EL (cell line): ENCODE measurements at regions not wholly inside any gene's neighbourhood (a gene's known extent, or its start where the extent isn't known, plus 50 kb on each side); places are given as distances from the start of the nearest gene placed in this dataset.
A peak's percentile ranks its signal among the peaks of the same experiment; 100 is the strongest.

ENCODE experiments used
- DNase-seq: peaks from one replicate; pipeline ENCODE4 v3.0.0-alpha.2; 2016

DNA sequence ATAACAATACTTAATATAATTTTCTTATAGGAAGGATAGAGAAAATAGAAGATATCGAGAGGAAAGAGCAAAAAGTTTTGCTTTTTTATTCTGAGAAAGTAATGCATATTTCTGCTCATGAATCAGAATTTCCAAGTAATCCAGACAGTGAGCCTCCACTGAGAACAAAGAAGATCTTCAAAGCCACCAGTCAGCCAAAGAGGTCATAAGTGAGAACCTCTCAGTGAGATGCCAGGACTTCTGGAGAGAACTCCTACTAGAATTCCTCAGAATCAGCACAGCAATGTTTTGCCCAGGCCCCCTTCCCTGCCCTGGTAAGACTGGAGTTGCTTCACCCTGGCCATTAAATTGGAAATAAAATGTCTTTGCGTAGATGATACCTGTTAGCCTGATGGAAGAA lies 254.4 kb upstream of the FAT4 start:
- no peak for DNase-seq

DNA sequence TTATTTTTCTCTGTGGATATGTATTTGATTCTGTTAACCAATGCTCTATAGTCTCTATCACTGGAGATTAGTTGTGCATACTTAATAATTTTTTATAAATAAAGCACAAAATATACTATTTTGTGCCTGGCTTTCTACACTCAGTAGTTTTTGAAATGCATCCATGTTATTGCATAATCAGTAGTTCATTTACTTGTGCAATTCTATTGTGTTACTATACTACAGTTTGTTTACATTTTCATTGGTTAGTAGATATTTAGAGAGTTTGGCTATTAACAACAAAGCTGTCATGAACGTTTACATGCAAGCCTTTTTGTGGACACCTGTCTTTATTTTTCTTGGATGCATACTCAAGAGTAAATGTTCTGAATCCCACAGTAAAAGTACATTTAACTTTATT lies 265.0 kb upstream of the FAT4 start:
- no peak for DNase-seq

DNA sequence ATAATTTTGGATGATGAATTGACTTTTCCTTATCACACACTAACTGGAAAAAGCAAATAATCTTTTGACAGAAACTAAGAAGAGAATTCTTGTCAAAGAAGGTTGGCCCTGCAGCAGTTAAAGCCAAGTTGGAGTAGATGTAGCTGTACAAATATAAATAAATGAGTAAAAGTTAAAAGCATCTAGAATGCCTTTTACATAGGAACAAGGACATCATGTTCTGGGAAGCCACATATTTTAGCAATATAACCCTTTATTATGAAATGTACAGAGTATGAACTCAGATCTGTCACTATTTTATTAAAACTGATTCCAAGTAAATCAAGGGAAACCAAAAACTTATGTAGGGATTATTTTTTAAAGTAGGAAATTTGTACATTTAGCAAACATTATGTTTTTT lies 269.4 kb upstream of the FAT4 start:
- no peak for DNase-seq

GRCh38 chr4:125044886-125045285 lies 269.9 kb upstream of the FAT4 start:
- DNase-seq: no peak

DNA sequence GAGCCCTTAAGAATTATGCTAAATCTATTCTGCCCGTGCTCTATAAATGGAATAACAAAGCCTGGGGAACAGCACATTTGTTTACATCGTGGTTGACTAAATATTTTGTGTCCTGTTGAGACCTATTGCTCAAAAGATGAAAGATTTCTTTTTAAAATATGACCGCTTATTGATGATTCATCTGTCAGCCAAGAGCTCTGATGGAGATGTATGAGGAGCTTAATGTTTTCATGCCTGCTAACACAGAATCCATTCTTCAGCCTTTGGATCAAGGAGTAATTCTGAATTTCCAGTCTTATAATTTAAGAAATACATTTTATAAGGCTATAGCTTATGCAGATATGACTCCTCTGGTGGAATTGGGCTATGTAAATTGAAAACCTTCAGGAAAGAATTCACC lies 271.3 kb upstream of the FAT4 start:
- DNase-seq: no peak

DNA sequence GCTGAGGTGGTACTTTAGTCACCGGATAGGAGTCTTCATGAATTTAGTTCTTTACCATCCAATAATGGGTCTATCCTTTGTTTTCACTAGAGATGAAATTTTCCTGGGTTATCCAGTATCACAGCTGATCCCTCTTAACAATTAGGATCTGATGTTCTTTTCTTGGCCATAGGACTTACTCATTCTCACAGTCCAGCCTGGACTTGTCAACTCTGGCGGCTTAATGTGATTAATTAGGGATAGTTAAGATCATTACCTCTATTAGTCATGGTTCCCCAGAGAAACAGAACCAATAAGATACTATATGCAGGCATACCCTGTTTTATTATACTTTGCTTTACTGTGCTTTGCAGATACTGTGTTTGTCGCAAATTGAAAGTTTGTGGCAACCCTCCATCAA lies 272.7 kb upstream of the FAT4 start:
- no peak for DNase-seq

DNA sequence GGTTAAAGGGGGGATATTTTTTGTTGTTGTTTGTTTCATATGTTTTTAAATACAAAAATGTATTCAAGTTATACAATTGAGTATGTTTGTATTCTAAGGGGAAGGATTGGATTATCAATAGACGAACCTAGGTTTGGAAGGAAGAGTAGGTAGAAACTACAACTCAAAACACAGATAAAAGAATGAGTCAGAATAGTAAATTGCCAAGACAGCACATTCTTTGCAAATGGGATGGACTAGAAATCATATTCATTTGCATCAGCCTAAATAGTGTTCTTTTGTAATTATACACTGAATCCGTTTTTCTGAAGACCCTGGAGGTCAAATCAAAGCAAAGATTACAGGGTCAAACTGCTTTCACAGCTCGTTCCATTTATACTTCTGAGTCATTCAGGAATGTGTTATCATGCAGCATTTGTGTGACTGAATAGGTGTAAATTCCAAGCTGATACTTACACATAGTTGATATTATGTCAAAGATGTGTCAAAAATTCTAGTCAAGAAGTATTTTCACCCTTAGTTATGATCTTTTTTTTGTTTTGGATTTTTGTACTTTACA lies 273.3 kb upstream of the FAT4 start:
- peak; percentile 8 for DNase-seq

DNA sequence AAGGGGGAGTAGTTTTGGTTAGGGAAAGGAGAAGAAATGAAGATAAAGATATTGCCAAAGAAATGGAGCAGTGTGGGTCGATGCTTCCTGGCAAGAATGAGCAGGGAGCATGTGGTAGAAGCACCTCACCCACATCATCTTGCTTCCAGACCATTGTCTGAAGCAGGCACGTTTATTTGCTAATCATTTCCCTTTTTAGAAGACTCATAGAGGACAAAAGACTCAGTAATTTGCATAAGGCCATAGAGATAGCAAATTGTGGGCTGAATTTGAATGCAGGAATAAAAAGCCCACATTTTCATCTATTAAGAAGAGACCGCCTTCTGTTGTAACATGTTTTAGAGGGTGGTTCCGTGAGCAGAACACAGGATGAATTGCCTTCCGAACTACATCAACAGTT lies 275.2 kb upstream of the FAT4 start:
- DNase-seq: no peak

- no peak for DNase-seq
These were observed 291.8 kb upstream of the FAT4 start for GRCh38 chr4:125022855-125023501.

- DNase-seq: no peak
These were observed 293.6 kb upstream of the FAT4 start for GRCh38 chr4:125021189-125021588.

DNA sequence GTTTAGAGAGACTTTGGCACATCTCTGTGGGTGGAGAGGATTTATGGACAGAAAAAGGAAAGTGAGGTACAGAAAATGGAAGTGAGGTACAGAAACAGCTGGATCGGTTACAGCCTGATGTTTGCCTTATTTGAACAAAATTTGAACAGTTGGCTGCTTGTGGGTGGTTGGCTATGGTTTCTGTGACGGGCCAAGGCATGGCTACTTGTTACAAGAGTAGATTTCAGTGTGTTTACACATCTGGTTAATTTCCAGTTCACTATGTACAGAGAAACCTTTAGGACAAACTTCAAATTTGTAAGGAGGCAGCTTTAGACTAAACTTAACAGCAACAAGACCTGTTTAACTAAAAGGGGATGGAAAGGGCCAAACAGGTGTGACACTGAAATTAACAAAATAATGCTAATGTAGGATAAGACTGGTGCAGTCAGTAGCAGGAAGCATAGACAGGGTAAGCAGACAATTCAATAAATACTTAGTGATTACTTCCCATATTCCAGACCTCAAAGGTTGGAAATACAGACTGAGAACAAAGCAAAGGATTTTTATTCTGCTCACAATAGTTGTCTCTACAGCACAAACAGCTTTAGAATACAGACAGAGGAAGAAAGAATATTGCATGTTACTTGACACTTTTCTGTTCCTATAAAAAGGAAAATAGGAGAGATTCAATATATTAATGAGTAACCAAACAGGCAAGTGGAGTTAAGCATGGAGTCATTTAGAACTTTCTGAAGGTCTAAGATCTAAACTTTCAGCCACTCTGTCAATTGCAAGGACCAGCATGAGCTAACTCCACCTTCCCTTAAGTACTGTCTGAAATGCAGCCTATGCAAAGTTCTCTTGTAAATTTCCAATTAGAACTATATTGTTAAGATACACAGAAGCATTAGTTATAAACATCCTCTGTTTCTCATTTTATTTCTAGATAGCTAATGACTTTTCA lies 294.4 kb upstream of the FAT4 start:
- DNase-seq: no peak

DNA sequence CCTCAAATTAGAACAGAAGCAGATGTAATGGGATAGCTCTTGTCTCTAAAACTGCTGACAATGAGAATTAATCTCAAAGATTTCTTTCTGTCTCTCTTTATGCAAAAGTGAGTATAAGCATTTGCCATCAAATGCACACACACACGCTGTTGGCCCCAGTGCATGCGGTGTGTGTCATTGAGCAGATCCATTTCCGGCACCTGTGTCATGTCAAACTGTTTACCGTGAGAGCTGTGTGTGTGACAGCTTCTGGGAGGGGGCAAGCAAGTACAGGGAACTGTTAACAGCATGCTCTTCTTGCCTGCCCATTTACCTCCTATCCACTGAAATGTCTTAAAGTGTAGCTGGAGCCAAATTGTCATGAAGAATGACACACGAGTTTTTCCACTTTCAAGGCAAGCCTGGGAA lies 297.9 kb upstream of the FAT4 start:
- no peak for DNase-seq

DNA sequence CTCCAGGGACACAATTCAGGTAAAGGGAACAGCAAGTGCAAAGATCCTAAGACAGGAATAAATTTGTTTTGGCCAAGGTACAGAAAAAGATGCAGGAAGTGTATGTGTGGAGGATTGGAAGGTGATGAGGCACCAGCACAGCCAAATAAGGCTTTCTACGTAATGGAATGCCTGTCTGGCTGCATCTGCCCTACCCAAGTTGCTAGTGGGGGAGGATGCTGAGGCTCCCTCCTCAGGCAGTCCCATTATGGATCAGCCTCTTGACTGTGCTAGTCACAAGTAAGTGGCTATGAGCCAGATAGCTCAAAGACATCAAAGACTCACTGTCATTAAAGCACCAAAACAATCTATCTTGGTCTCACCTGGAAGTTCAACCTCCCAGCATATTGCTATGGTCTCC lies 300.9 kb upstream of the FAT4 start:
- DNase-seq: peak; percentile 9

DNA sequence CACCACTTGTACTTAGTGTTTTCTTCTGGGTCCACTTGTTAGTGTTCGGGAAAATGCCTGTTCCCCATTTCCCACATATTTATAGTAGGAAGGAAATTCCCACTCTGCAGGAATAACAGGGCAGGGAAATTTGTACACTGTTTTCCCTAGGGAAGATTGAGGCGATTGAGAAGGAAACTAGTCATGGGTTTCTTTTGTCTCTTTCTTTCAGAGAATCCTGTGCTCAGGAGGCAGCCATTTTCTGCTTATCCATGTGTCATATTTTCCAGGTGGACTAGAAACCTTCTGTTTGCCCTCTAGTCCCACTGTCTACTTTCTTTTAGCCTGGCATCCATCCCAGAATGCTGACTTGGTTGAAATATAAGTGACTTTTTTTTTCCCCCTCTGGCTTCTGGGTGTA lies 299.1 kb upstream of the ANKRD50 start:
- no peak for DNase-seq

GRCh38 chr4:125010796-125011503 lies 298.4 kb upstream of the ANKRD50 start:
- no peak for DNase-seq

GRCh38 chr4:125008676-125009075 lies 296.1 kb upstream of the ANKRD50 start:
- DNase-seq: no peak

DNA sequence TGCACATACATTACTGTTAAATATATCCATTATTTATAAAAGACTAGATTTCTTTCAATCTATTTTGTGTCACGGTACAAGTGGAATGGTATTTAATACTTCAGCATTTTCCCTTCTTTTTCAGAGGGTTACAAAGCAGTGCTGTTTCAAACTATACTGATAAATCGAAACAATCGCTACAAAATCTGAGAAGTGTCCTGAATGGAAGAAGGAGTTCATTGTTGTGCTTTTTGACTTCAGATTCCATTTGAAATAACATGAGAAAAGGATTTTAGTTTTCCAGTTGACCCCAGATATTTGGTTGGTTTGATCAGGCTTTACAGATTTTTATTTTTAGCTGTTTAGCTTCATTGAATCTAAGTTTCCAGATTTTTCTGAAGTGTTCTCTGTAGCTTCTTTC lies 292.1 kb upstream of the ANKRD50 start:
- no peak for DNase-seq

- DNase-seq: no peak
These were observed 291.3 kb upstream of the ANKRD50 start for GRCh38 chr4:125003840-125004239.

- no peak for DNase-seq
These were observed 285.5 kb upstream of the ANKRD50 start for GRCh38 chr4:124997991-124998390.

DNA sequence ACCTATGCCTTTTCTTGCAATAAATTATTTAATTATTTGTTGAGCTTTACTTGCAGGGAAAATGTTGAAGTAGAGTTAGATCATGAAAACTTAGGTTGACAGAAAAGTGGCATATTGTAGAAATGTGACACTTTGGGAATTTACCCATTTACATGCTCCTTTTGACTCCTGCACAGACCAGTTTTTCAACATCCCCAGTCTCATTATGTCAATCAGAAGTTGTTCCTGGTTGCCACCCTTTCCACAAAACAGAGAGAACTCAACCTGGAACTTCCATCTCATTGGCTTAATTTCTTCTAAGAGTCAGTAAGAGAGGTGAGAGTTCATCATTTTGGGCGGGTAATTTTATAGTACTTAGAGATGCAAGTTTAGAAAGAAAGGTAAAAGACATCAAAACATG lies 284.6 kb upstream of the ANKRD50 start:
- no peak for DNase-seq

GRCh38 chr4:124993838-124994237 lies 281.3 kb upstream of the ANKRD50 start:
- DNase-seq: no peak

GRCh38 chr4:124990398-124990797 lies 277.9 kb upstream of the ANKRD50 start:
- DNase-seq: no peak

DNA sequence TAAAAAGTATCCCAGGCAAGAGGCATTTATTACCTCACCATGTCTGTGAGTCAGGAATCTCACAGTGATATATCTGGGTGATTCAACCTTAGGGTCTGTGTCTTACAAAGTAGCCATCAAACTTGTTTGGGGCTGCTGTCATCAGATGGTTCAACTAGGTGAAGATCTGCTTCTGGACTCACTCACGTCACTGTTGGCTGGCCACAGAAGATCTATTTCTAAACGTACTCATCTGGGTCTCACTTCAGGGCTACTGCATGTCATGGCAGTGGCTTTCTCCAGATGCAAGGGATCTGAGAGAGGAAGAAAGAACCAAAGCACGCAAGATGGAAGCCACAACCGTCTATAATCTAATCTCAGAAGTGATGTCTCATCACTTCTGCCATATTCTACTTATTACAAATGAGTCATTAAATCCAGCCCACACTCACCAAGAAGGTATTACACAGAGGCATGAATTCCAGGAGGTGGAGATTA lies 267.8 kb upstream of the ANKRD50 start:
- peak; percentile 73 for DNase-seq
